Peyer's patch (tissue), 4 donors: ENCODE measurements at regions not wholly inside any gene's neighbourhood (a gene's known extent, or its start where the extent isn't known, plus 50 kb on each side); places are given as distances from the start of the nearest gene placed in this dataset.

Experiments
- POLR2A ChIP-seq, 2 donors: fragments of 450-650 bp; IDR thresholded peaks; one replicate each; pipeline ENCODE4 v1.5.1; 2017; ENCODE audit warnings: antibody characterized with exemption in 2 of 2, mild to moderate bottlenecking in 2 of 2, moderate library complexity in 2 of 2
- TF ChIP-seq, protein P1 (sequence below), 6 experiments: fragments of 450-650 bp in 4 of 6; fragments of 200-600 bp in 2 of 6; sonication (generic) in 1 of 6; IDR thresholded peaks; one replicate each; pipeline ENCODE4 v1.5.1; 2017 to 2019; ENCODE audit warnings: antibody characterized with exemption in 6 of 6, mild to moderate bottlenecking in 3 of 6, moderate library complexity in 1 of 6

DNA sequence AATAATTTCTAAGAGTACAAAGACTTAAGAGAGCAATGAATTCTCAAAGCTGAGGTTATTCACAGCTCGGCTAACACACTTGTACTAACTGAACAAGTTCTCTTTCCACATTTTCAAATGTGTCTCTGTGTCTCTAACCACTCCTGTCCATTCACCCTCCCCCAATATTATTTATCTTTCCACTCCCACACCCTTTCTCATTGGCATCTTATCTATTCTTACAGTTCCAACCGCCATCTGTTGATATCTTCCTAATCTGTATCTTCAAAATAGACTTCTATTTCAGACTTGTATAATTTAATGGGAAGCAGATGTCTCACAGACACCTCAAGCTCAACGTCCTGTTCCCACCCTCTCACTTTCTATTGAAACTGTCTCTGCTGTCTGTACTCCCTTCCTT is 205.9 kb downstream of the ANXA1 start:
- TF ChIP-seq, protein P1, sequence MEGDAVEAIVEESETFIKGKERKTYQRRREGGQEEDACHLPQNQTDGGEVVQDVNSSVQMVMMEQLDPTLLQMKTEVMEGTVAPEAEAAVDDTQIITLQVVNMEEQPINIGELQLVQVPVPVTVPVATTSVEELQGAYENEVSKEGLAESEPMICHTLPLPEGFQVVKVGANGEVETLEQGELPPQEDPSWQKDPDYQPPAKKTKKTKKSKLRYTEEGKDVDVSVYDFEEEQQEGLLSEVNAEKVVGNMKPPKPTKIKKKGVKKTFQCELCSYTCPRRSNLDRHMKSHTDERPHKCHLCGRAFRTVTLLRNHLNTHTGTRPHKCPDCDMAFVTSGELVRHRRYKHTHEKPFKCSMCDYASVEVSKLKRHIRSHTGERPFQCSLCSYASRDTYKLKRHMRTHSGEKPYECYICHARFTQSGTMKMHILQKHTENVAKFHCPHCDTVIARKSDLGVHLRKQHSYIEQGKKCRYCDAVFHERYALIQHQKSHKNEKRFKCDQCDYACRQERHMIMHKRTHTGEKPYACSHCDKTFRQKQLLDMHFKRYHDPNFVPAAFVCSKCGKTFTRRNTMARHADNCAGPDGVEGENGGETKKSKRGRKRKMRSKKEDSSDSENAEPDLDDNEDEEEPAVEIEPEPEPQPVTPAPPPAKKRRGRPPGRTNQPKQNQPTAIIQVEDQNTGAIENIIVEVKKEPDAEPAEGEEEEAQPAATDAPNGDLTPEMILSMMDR (IDR thresholded peaks at IDR 0.05), result no peak
- no peak for TF ChIP-seq POLR2A (IDR thresholded peaks at IDR 0.05)
